ENCODE measurements at regions not wholly inside any gene's neighbourhood (a gene's known extent, or its start where the extent isn't known, plus 50 kb on each side); places are given as distances from the start of the nearest gene placed in this dataset.

- H3K27me3 ChIP-seq (ENCODE audit: insufficient read depth, poor library complexity, severe bottlenecking): no peaks in the 10 kb centered on the region
- no peak for TF ChIP-seq CTCF (IDR thresholded peaks at IDR 0.05; ENCODE audit: insufficient read depth, low read length)
- TF ChIP-seq REST (IDR thresholded peaks at IDR 0.05; ENCODE audit: insufficient replicate concordance, low read depth): no peak
- TF ChIP-seq POLR2AphosphoS5 (IDR thresholded peaks at IDR 0.05; ENCODE audit: low read depth): no peak
- TF ChIP-seq SPI1 (IDR thresholded peaks at IDR 0.05; ENCODE audit: borderline replicate concordance, low read depth): no peak
- TF ChIP-seq GABPA (IDR thresholded peaks at IDR 0.05; ENCODE audit: low read depth): no peak
- H3K4me3 ChIP-seq (replicated peaks; ENCODE audit: insufficient read depth, low read length): no peak overlapping the region
- DNase-seq (ENCODE audit: low read depth in 1 of 2, low spot score in 1 of 2): no peak
- H3K27ac ChIP-seq (replicated peaks): no peak overlapping the region
Measured at GRCh38 chr4:179663641-179664429, 2221.6 kb upstream of the AGA start.

DNA sequence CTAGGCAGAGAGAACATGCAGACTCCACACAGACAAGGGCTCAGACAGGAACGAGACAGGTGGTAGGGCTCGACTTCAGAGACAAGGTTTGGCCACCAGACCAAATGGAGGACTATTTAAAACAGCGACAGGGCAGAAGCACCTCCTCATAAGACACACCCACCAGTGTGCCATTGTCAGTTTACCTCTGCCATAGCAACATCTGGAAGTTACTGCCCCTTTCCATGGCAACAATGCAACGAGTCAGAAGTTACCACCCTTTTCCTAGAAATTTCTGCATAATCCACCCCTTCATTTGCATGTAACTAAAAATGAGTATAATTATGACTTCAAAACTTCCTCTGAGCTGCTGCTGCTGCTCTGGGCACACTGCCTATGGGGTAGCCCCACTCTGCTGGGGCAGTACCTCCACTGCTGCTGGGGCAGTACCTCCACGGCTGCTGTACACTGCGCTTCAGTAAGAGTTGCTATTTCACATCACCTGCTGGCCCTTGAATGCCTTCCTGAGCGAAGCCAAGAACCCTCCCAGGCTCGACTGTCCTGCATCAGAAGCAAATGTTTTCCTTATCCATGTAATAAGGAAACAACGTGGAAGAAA, 2222.3 kb upstream of the AGA start:
- H3K27me3 ChIP-seq (ENCODE audit: insufficient read depth, poor library complexity, severe bottlenecking): no peaks in the 10 kb centered on the region
- H3K27ac ChIP-seq (replicated peaks): no peak overlapping the region
- H3K4me3 ChIP-seq (replicated peaks; ENCODE audit: insufficient read depth, low read length): no peak overlapping the region
- DNase-seq (ENCODE audit: low read depth in 1 of 2, low spot score in 1 of 2): no peak
- no peak for TF ChIP-seq SPI1 (IDR thresholded peaks at IDR 0.05; ENCODE audit: borderline replicate concordance, low read depth)
- no peak for TF ChIP-seq GABPA (IDR thresholded peaks at IDR 0.05; ENCODE audit: low read depth)
- no peak for TF ChIP-seq REST (IDR thresholded peaks at IDR 0.05; ENCODE audit: insufficient replicate concordance, low read depth)
- no peak for TF ChIP-seq POLR2AphosphoS5 (IDR thresholded peaks at IDR 0.05; ENCODE audit: low read depth)
- TF ChIP-seq CTCF (IDR thresholded peaks at IDR 0.05; ENCODE audit: insufficient read depth, low read length): no peak

DNA sequence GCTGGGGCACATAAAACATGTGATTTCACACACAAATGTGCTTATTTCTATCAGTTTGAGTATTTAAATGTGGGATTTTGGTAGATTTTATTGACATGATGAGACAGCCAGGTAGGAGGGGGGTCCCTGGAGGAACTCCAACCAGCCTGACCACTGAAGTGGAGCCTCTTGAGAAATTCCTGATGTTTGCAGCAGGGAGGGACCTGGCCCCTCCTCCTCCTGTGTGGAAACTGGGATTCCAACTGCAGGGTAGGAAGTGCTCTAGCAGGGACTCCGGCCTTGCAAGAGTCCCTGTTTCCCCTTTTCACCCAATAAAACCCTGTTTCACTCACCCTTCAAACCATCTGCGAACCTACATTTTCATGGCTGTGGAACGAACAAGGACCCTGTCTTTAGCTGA, 2224.0 kb upstream of the AGA start:
- H3K4me3 ChIP-seq (replicated peaks; ENCODE audit: insufficient read depth, low read length): no peak overlapping the region
- H3K27me3 ChIP-seq (ENCODE audit: insufficient read depth, poor library complexity, severe bottlenecking): no peaks in the 10 kb centered on the region
- H3K27ac ChIP-seq (replicated peaks): no peak overlapping the region
- TF ChIP-seq REST (IDR thresholded peaks at IDR 0.05; ENCODE audit: insufficient replicate concordance, low read depth) (no peak), POLR2AphosphoS5 (IDR thresholded peaks at IDR 0.05; ENCODE audit: low read depth) (no peak), GABPA (IDR thresholded peaks at IDR 0.05; ENCODE audit: low read depth) (no peak), SPI1 (IDR thresholded peaks at IDR 0.05; ENCODE audit: borderline replicate concordance, low read depth) (peak; percentile 26; the same call in 1 of the 2 replicates)
- peak in 1 of 2 experiments; percentile 3 for DNase-seq (ENCODE audit: low read depth in 1 of 2, low spot score in 1 of 2)

Data from HL-60 (cell line).